Endothelial cell of umbilical vein (primary cell): ENCODE measurements at regions not wholly inside any gene's neighbourhood (a gene's known extent, or its start where the extent isn't known, plus 50 kb on each side); places are given as distances from the start of the nearest gene placed in this dataset.

Experiments
- EZH2 ChIP-seq: IDR thresholded peaks from 2 replicates; pipeline ENCODE4 v1.6.1; 2012; ENCODE audit warnings: borderline replicate concordance, low read depth, mild to moderate bottlenecking, moderate library complexity, low read length, inconsistent platforms; ENCODE audit not compliant: severe bottlenecking
- FOS ChIP-seq: IDR thresholded peaks from 2 replicates; pipeline ENCODE4 v1.6.1; 2011; ENCODE audit warnings: mild to moderate bottlenecking, low read length, moderate library complexity, borderline replicate concordance; ENCODE audit not compliant: insufficient read depth
- GATA2 ChIP-seq: IDR thresholded peaks from 2 replicates; pipeline ENCODE4 v1.7.0; 2011; ENCODE audit warnings: low read depth, mild to moderate bottlenecking, moderate library complexity, mixed read lengths, low read length; ENCODE audit not compliant: insufficient read length, insufficient read depth
- JUN ChIP-seq: IDR thresholded peaks from 2 replicates; pipeline ENCODE4 v1.6.1; 2011; ENCODE audit warnings: borderline replicate concordance, low read depth; ENCODE audit not compliant: insufficient read length, insufficient read depth
- POLR2A ChIP-seq: IDR thresholded peaks from 2 replicates; pipeline ENCODE4 v1.6.1; 2012; ENCODE audit warnings: low read depth, mild to moderate bottlenecking, control low read depth, low read length
- POLR2AphosphoS5 ChIP-seq: IDR thresholded peaks from 2 replicates; pipeline ENCODE4 v1.6.1; 2012; ENCODE audit warnings: low read depth, mild to moderate bottlenecking, control low read depth, low read length, moderate library complexity; ENCODE audit not compliant: insufficient read depth
- TF ChIP-seq, protein P1 (sequence below), 2 donors: IDR thresholded peaks; 1 replicate in 1 of 2; 2 replicates in 1 of 2; pipeline ENCODE4 v1.5.1; 2011; ENCODE audit warnings: low read length in 2 of 2, mild to moderate bottlenecking in 2 of 2, moderate library complexity in 2 of 2, control low read depth in 1 of 2, inconsistent platforms in 1 of 2, low read depth in 1 of 2; ENCODE audit not compliant: insufficient read depth in 1 of 2; ENCODE audit errors: extremely low read depth in 1 of 2
- TF ChIP-seq, protein P2 (sequence below): IDR thresholded peaks from 2 replicates; pipeline ENCODE4 v1.6.1; 2011; ENCODE audit not compliant: insufficient read depth, insufficient read length

DNA sequence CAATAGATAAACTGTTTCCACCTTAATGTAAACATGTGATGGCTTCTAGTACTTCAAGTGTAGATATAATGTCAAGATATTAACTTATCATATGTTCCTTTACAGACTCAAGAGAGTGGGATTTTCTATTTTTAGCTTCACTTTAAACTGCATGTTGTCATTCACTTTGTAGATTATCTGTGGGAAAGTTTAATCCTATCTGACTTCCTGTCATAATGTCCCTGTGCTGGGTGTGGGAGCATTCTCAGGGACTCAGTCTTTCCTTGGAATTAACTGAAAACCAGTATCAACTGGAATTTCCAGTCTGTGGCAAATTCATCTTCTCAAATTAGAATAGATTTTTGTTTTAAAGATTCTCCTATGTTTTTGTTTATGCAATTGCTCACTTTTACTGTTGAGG lies 226.1 kb upstream of the FERMT1 start:
- TF ChIP-seq, protein P1, sequence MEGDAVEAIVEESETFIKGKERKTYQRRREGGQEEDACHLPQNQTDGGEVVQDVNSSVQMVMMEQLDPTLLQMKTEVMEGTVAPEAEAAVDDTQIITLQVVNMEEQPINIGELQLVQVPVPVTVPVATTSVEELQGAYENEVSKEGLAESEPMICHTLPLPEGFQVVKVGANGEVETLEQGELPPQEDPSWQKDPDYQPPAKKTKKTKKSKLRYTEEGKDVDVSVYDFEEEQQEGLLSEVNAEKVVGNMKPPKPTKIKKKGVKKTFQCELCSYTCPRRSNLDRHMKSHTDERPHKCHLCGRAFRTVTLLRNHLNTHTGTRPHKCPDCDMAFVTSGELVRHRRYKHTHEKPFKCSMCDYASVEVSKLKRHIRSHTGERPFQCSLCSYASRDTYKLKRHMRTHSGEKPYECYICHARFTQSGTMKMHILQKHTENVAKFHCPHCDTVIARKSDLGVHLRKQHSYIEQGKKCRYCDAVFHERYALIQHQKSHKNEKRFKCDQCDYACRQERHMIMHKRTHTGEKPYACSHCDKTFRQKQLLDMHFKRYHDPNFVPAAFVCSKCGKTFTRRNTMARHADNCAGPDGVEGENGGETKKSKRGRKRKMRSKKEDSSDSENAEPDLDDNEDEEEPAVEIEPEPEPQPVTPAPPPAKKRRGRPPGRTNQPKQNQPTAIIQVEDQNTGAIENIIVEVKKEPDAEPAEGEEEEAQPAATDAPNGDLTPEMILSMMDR (IDR thresholded peaks at IDR 0.05; ENCODE audit: extremely low read depth in 1 of 2, insufficient read depth in 1 of 2, low read depth in 1 of 2, low read length in 2 of 2), result no peak
- TF ChIP-seq EZH2, result no peak
- no peak for TF ChIP-seq POLR2AphosphoS5
- no peak for TF ChIP-seq POLR2A
- TF ChIP-seq, protein P2, sequence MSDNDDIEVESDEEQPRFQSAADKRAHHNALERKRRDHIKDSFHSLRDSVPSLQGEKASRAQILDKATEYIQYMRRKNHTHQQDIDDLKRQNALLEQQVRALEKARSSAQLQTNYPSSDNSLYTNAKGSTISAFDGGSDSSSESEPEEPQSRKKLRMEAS, result no peak
- no peak for TF ChIP-seq GATA2
- no peak for TF ChIP-seq JUN
- TF ChIP-seq FOS, result no peak
